Ectodermal cell (in vitro differentiated cells): ENCODE measurements at regions not wholly inside any gene's neighbourhood (a gene's known extent, or its start where the extent isn't known, plus 50 kb on each side); places are given as distances from the start of the nearest gene placed in this dataset.
"Not testable (repeated sequence)": the region's sequence is repeated elsewhere in the genome, so short reads cannot be mapped to it uniquely, and the experiment has no call there.

Experiments used
- H3K27ac ChIP-seq: 2 replicates; pipeline ENCODE4 v1.7.0; 2013; ENCODE audit warnings: mild to moderate bottlenecking, low read depth, low read length; ENCODE audit not compliant: insufficient read depth, poor library complexity, severe bottlenecking
- H3K27me3 ChIP-seq: 2 replicates; pipeline ENCODE4 v1.7.0; 2013; ENCODE audit warnings: mild to moderate bottlenecking, low read length; ENCODE audit not compliant: insufficient read depth, control insufficient read depth, poor library complexity, severe bottlenecking
- H3K36me3 ChIP-seq: one replicate; pipeline ENCODE4 v1.7.0; 2013; ENCODE audit warnings: low read length; ENCODE audit not compliant: control insufficient read depth, insufficient read depth
- H3K4me1 ChIP-seq: one replicate; pipeline ENCODE4 v1.7.0; 2013; ENCODE audit warnings: low read length; ENCODE audit not compliant: control insufficient read depth, insufficient read depth
- H3K4me3 ChIP-seq: 2 replicates; pipeline ENCODE4 v1.7.0; 2013; ENCODE audit warnings: low read depth, low read length, control low read depth; ENCODE audit not compliant: insufficient read depth
- H3K9me3 ChIP-seq: 2 replicates; pipeline ENCODE4 v1.7.0; 2013; ENCODE audit warnings: mild to moderate bottlenecking, low read length, moderate library complexity; ENCODE audit not compliant: control insufficient read depth
- WGBS, 2 experiments: methylation state at CpG; one replicate each; pipeline ENCODE4 v1.1.7; 2013; ENCODE audit warnings: missing lambda C conversion rate in 2 of 2; 5-methylcytosine and 5-hydroxymethylcytosine counted together

DNA sequence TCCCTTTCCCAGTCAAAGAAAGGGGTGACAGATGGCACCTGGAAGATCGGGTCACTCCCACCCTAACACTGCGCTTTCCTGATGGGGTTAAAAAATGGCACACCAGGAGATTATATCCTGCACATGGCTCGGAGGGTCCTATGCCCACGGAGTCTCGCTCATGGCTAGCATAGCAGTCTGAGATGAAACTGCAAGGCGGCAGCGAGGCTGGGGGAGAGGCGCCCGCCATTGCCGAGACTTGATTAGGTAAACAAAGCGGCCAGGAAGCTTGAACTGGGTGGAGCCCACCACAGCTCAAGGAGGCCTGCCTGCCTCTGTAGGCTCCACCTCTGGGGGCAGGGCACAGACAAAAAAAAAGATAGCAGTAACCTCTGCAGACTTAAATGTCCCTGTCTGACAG is 875.0 kb upstream of the EPHA5 start:
- not testable (repeated sequence) for H3K27me3 ChIP-seq, H3K4me3 ChIP-seq, H3K27ac ChIP-seq, H3K9me3 ChIP-seq, H3K4me1 ChIP-seq, H3K36me3 ChIP-seq
- 96 to 98% methylated on average over 11 of the region's 11 CpGs for WGBS, 2 experiments

DNA sequence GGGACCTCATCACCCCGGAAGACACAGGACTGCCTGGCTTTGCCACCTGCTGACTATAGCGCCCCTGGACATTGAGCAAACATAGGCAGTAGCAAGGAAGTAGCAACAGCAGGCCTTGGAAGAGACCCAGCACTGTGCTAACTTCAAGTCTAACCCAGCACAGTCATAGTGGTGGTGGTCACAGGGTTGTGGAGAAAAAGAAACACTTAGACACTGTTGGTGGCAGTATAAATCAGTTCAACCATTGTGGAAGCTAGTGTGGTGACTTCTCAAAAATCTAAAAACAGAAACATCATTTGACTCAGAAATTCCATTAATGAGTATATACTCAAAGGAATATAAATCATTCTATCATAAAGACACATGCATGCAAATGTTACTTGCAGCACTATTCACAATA is 874.0 kb upstream of the EPHA5 start:
- Histone ChIP-seq H3K4me3 (no peak overlapping the region), H3K9me3 (no peaks in the 10 kb centered on the region)

DNA sequence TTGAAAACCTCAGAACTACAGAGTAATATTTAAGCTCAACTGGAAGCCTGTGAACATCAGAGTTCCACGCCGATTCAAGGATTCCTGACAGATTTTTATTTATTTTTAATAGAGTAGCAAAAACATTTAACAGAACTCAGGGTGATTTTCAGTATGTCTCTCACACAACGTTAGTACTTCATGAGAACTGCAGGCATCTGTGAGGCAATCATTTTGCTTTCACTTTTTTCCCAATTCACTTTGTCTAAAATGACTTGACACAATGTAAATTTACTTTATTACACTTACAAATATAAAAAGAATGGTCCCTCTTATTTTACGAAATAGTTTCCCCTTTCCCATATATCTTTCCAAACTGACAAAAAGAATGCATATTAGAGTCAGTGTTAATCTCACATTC is 869.5 kb upstream of the EPHA5 start:
- Histone ChIP-seq H3K4me1 (no peaks in the 10 kb centered on the region), H3K9me3 (no peaks in the 10 kb centered on the region), H3K27me3 (no peaks in the 10 kb centered on the region), H3K4me3 (no peak overlapping the region), H3K27ac (no peak overlapping the region), H3K36me3 (no peaks in the 10 kb centered on the region)
- WGBS, 2 experiments, result 91 to 95% methylated on average over 4 of the region's 4 CpGs

More for the DNA sequence above, 874.0 kb upstream of the EPHA5 start:
- no peaks in the 10 kb centered on the region for H3K36me3 ChIP-seq
- H3K27ac ChIP-seq, result no peak overlapping the region
- WGBS, 2 experiments, result 89 to 95% methylated on average over 2 of the region's 2 CpGs
- no peaks in the 10 kb centered on the region for H3K27me3 ChIP-seq
- no peaks in the 10 kb centered on the region for H3K4me1 ChIP-seq

DNA sequence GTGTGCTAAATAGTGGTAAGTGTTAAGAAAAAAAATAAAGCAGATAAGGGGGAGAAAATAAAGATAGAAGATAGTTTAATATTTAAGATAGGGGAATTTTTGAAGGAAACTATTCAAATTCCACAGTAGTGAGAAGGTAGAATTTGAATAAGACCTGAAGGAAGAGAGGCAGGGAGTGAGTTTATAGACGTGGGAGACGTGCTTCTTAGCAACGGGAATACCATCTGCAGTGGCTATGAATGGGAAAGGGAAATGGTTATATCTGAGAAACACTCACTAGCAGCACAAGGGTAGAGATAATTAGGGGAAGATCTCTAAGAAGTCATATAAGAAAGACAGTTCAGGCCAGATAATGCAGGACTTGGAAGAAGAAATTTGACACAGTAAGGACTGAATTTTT is 854.5 kb upstream of the EPHA5 start:
- Histone ChIP-seq H3K4me1 (no peaks in the 10 kb centered on the region), H3K27ac (no peak overlapping the region), H3K4me3 (no peak overlapping the region), H3K36me3 (no peaks in the 10 kb centered on the region), H3K27me3 (no peaks in the 10 kb centered on the region), H3K9me3 (no peaks in the 10 kb centered on the region)
- 82 to 89% methylated on average over 3 of the region's 3 CpGs for WGBS, 2 experiments

DNA sequence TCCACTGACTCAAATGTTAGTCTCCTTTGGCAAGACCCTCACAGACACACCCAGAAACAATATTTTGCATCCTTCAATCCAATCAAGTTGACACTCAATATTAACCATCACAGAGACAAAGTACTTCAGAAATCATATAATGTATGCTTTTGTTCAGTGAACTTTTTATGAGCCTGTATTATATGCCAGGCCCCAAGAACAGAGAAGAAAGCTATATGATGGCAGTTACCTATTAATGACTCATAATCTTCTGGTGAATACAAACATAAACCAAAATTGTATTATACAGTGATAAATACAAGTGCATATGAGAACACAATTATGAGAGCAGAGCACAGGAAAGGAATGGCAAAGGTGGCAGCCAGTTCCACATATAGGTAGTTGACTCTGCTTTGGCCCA is 852.0 kb upstream of the EPHA5 start:
- Histone ChIP-seq H3K36me3 (no peaks in the 10 kb centered on the region), H3K4me3 (no peak overlapping the region), H3K9me3 (no peaks in the 10 kb centered on the region), H3K27ac (no peak overlapping the region), H3K27me3 (no peaks in the 10 kb centered on the region), H3K4me1 (no peaks in the 10 kb centered on the region)

DNA sequence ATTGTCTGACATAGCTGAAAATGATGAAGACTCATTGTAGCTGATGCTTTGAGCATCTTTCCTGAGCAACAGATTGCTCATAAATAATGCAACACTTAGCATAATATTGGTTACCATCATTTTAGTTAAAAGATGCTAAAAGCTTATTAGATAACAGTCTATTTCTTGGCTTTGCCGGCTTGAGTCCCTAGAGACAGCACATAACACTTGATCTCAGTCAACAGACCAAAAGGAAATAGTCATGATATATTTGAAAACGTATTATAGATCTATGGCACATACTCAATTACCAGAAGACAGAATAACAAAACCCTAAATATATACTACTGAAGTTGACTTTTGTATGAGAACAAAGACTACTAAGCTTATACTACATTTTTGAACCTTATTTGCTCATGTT is 846.7 kb upstream of the EPHA5 start:
- 100% methylated on average over 1 of the region's 2 CpGs for WGBS, 2 experiments
- H3K9me3 ChIP-seq, result no peaks in the 10 kb centered on the region
- H3K36me3 ChIP-seq, result no peaks in the 10 kb centered on the region
- H3K27me3 ChIP-seq, result no peaks in the 10 kb centered on the region
- no peak overlapping the region for H3K27ac ChIP-seq
- H3K4me1 ChIP-seq, result no peaks in the 10 kb centered on the region
- no peak overlapping the region for H3K4me3 ChIP-seq

DNA sequence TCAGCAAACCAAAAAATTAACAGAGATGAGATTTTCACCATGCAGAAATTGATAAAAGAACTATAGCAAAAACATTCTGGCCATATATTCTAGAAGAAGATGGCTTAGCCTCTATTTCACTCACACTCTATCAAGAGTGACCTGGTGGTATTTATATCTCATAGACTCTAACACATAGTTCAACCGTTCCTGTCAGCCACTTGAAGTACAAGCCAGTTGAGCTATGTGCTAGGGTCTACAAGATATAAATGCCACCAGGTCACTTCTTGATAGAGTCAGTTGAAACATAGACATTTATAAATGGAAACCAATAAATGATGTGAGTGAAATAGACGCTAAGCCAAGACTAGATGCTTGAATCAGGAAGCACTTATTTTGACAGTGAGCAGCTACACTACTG is 836.7 kb upstream of the EPHA5 start:
- no peaks in the 10 kb centered on the region for H3K4me1 ChIP-seq
- H3K36me3 ChIP-seq, result no peaks in the 10 kb centered on the region
- 85 to 100% methylated on average over 2 of the region's 2 CpGs for WGBS, 2 experiments
- no peaks in the 10 kb centered on the region for H3K9me3 ChIP-seq
- no peaks in the 10 kb centered on the region for H3K27me3 ChIP-seq
- H3K27ac ChIP-seq, result no peak overlapping the region
- H3K4me3 ChIP-seq, result no peak overlapping the region

DNA sequence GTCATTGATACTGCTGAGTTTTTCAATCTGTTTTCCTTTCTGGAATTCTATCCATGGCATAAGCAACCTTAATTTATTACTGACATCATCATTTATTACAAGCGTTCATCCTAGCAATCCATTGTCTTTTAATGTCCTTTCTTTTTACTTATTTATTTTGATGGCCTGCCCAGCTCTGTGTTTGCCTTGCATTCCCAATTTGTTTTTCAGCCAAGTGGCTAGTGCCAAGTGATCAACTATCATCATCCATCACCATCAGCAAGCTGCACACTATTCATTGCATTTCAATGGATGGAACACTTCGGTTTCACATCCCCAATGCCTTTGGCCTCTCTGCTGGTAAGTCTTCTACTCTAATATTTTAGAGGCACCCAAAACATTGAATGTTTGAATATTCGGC is 831.7 kb upstream of the EPHA5 start:
- Histone ChIP-seq H3K27ac (no peak overlapping the region), H3K36me3 (no peaks in the 10 kb centered on the region), H3K4me3 (no peak overlapping the region), H3K27me3 (no peaks in the 10 kb centered on the region), H3K4me1 (no peaks in the 10 kb centered on the region), H3K9me3 (no peaks in the 10 kb centered on the region)
- 92 to 96% methylated on average over 3 of the region's 3 CpGs for WGBS, 2 experiments

DNA sequence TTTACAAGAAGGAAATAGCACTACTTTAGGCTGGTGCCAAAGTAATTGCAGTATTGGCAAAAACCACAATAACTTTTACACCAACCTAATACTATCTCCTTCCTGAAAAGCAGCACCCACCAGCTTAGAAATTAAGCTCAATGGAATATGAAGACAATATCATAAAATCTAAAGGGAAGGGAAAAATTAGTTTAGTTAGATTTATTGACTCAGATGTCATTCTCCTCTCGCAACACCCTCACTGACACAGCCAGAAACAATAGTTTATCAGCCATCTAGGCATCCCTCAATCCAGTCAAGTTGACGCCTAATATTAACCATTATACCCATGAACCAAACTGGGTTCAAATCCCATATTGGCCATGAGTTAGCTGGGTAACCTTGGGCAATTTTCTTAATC is 820.4 kb upstream of the EPHA5 start:
- 94 to 100% methylated on average over 2 of the region's 2 CpGs for WGBS, 2 experiments
- Histone ChIP-seq H3K27ac (no peak overlapping the region), H3K4me1 (no peaks in the 10 kb centered on the region), H3K27me3 (no peaks in the 10 kb centered on the region), H3K9me3 (no peaks in the 10 kb centered on the region), H3K4me3 (no peak overlapping the region), H3K36me3 (no peaks in the 10 kb centered on the region)

DNA sequence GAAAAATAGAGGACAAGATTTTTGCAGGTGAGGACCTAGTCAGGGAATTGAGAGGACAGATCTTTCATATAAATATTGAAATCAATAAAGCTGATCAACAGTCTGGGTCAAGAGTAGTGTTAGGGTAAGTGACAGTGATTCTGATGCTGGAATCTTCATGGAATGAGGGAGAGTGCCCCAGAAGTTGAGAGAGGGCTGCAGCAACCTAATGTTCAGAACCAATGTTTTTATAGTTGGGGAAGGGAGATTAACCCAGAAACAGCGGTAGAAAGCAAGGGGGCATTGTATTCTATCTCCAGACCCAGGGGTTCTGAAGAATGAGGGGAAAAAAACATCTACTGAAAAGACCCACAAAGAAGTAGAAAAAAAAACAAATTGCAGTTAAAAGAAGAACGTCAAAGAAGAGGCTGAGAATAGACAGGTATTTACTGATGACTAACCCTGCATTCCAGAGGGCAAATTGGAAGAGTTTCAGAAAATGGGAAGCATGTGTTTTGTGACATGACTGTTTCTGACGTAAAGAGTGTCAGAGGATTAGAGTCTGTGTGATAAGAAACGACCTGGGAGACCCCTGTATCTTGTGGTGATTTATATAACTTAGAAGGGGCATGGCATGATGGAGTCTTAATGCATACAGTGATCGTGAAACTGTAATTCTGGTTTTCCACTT is 819.6 kb upstream of the EPHA5 start:
- Histone ChIP-seq H3K27me3 (no peaks in the 10 kb centered on the region), H3K4me1 (no peaks in the 10 kb centered on the region), H3K27ac (no peak overlapping the region), H3K9me3 (no peaks in the 10 kb centered on the region), H3K36me3 (no peaks in the 10 kb centered on the region), H3K4me3 (no peak overlapping the region)
- 64 to 66% methylated on average over 4 to 5 of the region's 5 CpGs for WGBS, 2 experiments

DNA sequence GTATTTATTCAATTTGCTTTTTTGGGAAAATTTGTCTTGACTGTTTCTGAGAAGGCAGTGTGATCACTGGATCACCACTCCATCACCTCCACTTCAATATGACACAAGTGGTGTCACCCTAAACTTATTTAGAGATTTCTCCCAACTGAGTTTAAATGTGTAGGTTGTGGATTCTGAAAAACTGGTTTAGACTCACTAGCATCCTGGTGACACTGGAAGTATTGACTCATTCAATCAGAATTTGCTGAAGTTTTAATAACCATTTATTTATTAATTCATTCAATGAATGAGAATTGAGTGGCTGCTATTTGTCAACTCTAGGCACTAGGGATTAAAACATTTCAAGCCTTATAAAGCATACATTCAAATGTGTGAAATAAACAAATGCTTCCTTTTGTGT is 819.1 kb upstream of the EPHA5 start:
- Histone ChIP-seq H3K9me3 (no peaks in the 10 kb centered on the region), H3K36me3 (no peaks in the 10 kb centered on the region), H3K4me3 (no peak overlapping the region), H3K27me3 (no peaks in the 10 kb centered on the region), H3K4me1 (no peaks in the 10 kb centered on the region), H3K27ac (no peak overlapping the region)
